ENCODE measurements at regions not wholly inside any gene's neighbourhood (a gene's known extent, or its start where the extent isn't known, plus 50 kb on each side); places are given as distances from the start of the nearest gene placed in this dataset.

DNA sequence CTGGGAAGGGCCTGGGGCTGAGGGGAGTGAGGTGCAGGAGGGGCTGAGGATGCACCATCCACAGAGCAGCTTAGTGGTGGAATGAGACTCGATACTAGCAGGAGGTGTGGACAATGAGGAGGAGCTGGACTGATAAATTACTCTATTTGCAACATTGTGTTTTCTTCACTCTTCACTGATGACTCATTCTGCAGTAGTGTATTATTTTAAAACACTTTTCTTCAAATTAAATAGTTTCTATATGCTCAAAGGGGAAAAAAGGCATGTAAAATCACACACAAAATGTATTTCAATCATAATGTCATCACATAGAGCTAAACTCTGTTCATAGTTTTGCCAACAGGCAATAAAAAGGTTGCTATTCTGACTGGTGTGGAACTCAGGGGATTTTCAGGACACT is 467.0 kb upstream of the CTSO start:
- TF ChIP-seq, protein P1, sequence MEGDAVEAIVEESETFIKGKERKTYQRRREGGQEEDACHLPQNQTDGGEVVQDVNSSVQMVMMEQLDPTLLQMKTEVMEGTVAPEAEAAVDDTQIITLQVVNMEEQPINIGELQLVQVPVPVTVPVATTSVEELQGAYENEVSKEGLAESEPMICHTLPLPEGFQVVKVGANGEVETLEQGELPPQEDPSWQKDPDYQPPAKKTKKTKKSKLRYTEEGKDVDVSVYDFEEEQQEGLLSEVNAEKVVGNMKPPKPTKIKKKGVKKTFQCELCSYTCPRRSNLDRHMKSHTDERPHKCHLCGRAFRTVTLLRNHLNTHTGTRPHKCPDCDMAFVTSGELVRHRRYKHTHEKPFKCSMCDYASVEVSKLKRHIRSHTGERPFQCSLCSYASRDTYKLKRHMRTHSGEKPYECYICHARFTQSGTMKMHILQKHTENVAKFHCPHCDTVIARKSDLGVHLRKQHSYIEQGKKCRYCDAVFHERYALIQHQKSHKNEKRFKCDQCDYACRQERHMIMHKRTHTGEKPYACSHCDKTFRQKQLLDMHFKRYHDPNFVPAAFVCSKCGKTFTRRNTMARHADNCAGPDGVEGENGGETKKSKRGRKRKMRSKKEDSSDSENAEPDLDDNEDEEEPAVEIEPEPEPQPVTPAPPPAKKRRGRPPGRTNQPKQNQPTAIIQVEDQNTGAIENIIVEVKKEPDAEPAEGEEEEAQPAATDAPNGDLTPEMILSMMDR (IDR thresholded peaks at IDR 0.05), result no peak
- TF ChIP-seq EP300 (IDR thresholded peaks at IDR 0.05), result no peak
- TF ChIP-seq POLR2A (IDR thresholded peaks at IDR 0.05), result no peak

Data from suprapubic skin (tissue), 3 donors.